GM12878 (cell line): ENCODE measurements at regions not wholly inside any gene's neighbourhood (a gene's known extent, or its start where the extent isn't known, plus 50 kb on each side); places are given as distances from the start of the nearest gene placed in this dataset.

Experiments
- ATAC-seq: fragments of 200-7000 bp; cut with Tn5 transposase; 3 replicates; pipeline ENCODE4 v1.9.1; 2020; ENCODE audit warnings: mild to moderate bottlenecking, moderate library complexity
- BruUV-seq: library from RNA; stranded (reverse); fragments of 400-500 nt; replicated peaks from 2 replicates; lab custom pipeline; 2021; lab: Mats Ljungman, UMichigan
- CTCF ChIA-PET: fragments of 300-600 bp; sonication (Branson Sonifier 250); formaldehyde crosslinking; extraction: SDS; loops from one replicate; lab custom pipeline; 2021; ENCODE audit warnings: inconsistent platforms; lab: Yijun Ruan, JAX
- POLR2A ChIA-PET: fragments of 350-600 bp; formaldehyde crosslinking; extraction: SDS; loops from one replicate; lab custom pipeline; 2021; ENCODE audit warnings: inconsistent platforms; lab: Charles Lee
- RAD21 ChIA-PET: fragments of 300-600 bp; sonication (Branson Sonifier 250); formaldehyde crosslinking; loops from one replicate; lab custom pipeline; 2023; ENCODE audit warnings: antibody characterized with exemption; ENCODE audit not compliant: unreplicated experiment; lab: Charles Lee
- SMC1A ChIA-PET: fragments of 300-600 bp; sonication (Branson Sonifier 250); formaldehyde crosslinking; loops from one replicate; lab custom pipeline; 2023; ENCODE audit not compliant: unreplicated experiment, uncharacterized antibody; lab: Charles Lee
- DNase-seq: peaks from one replicate; pipeline ENCODE4 v3.0.0-alpha.2; 2011; ENCODE audit warnings: low read depth, low spot score
- FAIRE-seq: peaks from 3 replicates; lab custom pipeline; 2011; peaks lifted over from hg19 to GRCh38; lab: Jason Lieb, UNC
- H2AFZ ChIP-seq: 2 replicates; pipeline ENCODE4 v1.6.0; 2011; ENCODE audit warnings: low read depth, low read length, control low read depth; ENCODE audit not compliant: control insufficient read depth
- H3K27ac ChIP-seq: 2 replicates; pipeline ENCODE4 v1.5.1; 2011; ENCODE audit warnings: control low read depth; ENCODE audit not compliant: control insufficient read depth, insufficient read depth
- H3K27me3 ChIP-seq, 2 experiments: replicated peaks in 1 of 2; 2 replicates each; pipeline versions ENCODE4 v1.6.0 to v1.6.1; 2011; ENCODE audit warnings: low read length in 1 of 2; ENCODE audit not compliant: control insufficient read depth in 2 of 2, insufficient read depth in 2 of 2
- H3K36me3 ChIP-seq, 2 experiments: 2 replicates each; pipeline ENCODE4 v1.5.1; 2011; ENCODE audit warnings: low read length in 1 of 2; ENCODE audit not compliant: control insufficient read depth in 2 of 2, insufficient read depth in 2 of 2
- H3K4me1 ChIP-seq: 2 replicates; pipeline ENCODE4 v1.6.1; 2011; ENCODE audit warnings: mild to moderate bottlenecking, low read length, moderate library complexity, mixed read lengths; ENCODE audit not compliant: control insufficient read depth, insufficient read depth
- H3K4me2 ChIP-seq: 2 replicates; pipeline ENCODE4 v1.6.0; 2011; ENCODE audit warnings: control low read depth; ENCODE audit not compliant: control insufficient read depth, insufficient read depth
- H3K4me3 ChIP-seq: fragments of 200-600 bp; sonication (generic); 2 replicates; pipeline ENCODE4 v1.5.1; 2016
- H3K79me2 ChIP-seq: 2 replicates; pipeline ENCODE4 v1.6.0; 2011; ENCODE audit warnings: low read length; ENCODE audit not compliant: control insufficient read depth, insufficient read depth
- H3K9ac ChIP-seq: 2 replicates; pipeline ENCODE4 v1.8.0; 2011; ENCODE audit warnings: low read length, control low read depth, mixed read lengths; ENCODE audit not compliant: control insufficient read depth, insufficient read depth
- H3K9me3 ChIP-seq: replicated peaks from 3 replicates; pipeline ENCODE4 v1.5.1; 2011; ENCODE audit warnings: mild to moderate bottlenecking, low read length; ENCODE audit not compliant: control insufficient read depth, insufficient read depth
- H4K20me1 ChIP-seq: 2 replicates; pipeline ENCODE4 v1.6.0; 2011; ENCODE audit not compliant: control insufficient read depth, insufficient read depth
- BHLHE40 ChIP-seq, 2 experiments: fragments of 450-650 bp in 1 of 2; IDR thresholded peaks; 2 replicates each; pipeline ENCODE4 v1.6.1; 2011 to 2017; ENCODE audit warnings: low read depth in 2 of 2, borderline replicate concordance in 1 of 2, improper control_type of control experiment in 1 of 2, low read length in 1 of 2, mild to moderate bottlenecking in 1 of 2
- CBFB ChIP-seq: IDR thresholded peaks from 2 replicates; pipeline ENCODE4 v1.6.1; 2016; ENCODE audit warnings: antibody characterized with exemption, low read depth
- DPF2 ChIP-seq: fragments of 450-650 bp; IDR thresholded peaks from 2 replicates; pipeline ENCODE4 v1.6.1; 2017; ENCODE audit warnings: mild to moderate bottlenecking
- IKZF1 ChIP-seq: fragments of 450-650 bp; conservative IDR thresholded peaks from 2 replicates; pipeline ENCODE4 v1.6.1; 2017; ENCODE audit warnings: antibody characterized with exemption, mild to moderate bottlenecking
- NR2C2 ChIP-seq: IDR thresholded peaks from 2 replicates; pipeline ENCODE4 v1.6.1; 2011; ENCODE audit warnings: borderline replicate concordance, low read depth; ENCODE audit not compliant: control insufficient read depth, insufficient read length
- RB1 ChIP-seq: fragments of 450-650 bp; formaldehyde crosslinking; IDR thresholded peaks from 2 replicates; pipeline ENCODE4 v1.6.1; 2017; ENCODE audit warnings: mild to moderate bottlenecking, borderline replicate concordance
- RUNX3 ChIP-seq: IDR thresholded peaks from 2 replicates; pipeline ENCODE4 v1.6.1; 2012; ENCODE audit warnings: low read length, inconsistent platforms
- SMAD1 ChIP-seq: fragments of 450-650 bp; IDR thresholded peaks from 2 replicates; pipeline ENCODE4 v1.6.1; 2018; ENCODE audit warnings: mild to moderate bottlenecking, low read depth; ENCODE audit not compliant: partially characterized antibody
- SMAD5 ChIP-seq: IDR thresholded peaks from 2 replicates; pipeline ENCODE4 v1.6.1; 2016; ENCODE audit warnings: antibody characterized with exemption, low read depth
- SMARCA5 ChIP-seq: fragments of 450-650 bp; IDR thresholded peaks from 2 replicates; pipeline ENCODE4 v1.6.1; 2017; ENCODE audit warnings: mild to moderate bottlenecking
- SMC3 ChIP-seq: IDR thresholded peaks from 2 replicates; pipeline ENCODE4 v1.6.1; 2011; ENCODE audit warnings: low read length, improper control_type of control experiment, borderline replicate concordance
- ZNF24 ChIP-seq: fragments of 450-650 bp; IDR thresholded peaks from 2 replicates; pipeline ENCODE4 v1.6.1; 2017; ENCODE audit warnings: antibody characterized with exemption, mild to moderate bottlenecking
- WGBS: methylation state at CpG from one replicate; pipeline ENCODE4 v1.1.6; 2016; ENCODE audit warnings: low lambda C conversion rate; ENCODE audit not compliant: insufficient replicate concordance, insufficient coverage; ENCODE audit errors: missing lambda C conversion rate; 5-methylcytosine and 5-hydroxymethylcytosine counted together
- in situ Hi-C: fragments of 300-500 bp; cut with MboI; formaldehyde crosslinking; loops from 9 replicates; pipeline ENCODE4 v1.14.3; 2018; ENCODE audit warnings: mixed read lengths
- intact Hi-C: fragments of 100-400 bp; cut with micrococcal nuclease; formaldehyde crosslinking; loops from one replicate; pipeline ENCODE4 v1.14.2; 2022; ENCODE audit not compliant: unreplicated experiment
- TF ChIP-seq, protein P1 (sequence below): fragments of 450-650 bp; conservative IDR thresholded peaks from 2 replicates; pipeline ENCODE4 v1.6.1; 2017; ENCODE audit warnings: mild to moderate bottlenecking, moderate library complexity
- TF ChIP-seq, protein P2 (sequence below): fragments of 450-650 bp; IDR thresholded peaks from 2 replicates; pipeline ENCODE4 v1.6.1; 2018; ENCODE audit warnings: mild to moderate bottlenecking, low read depth, moderate library complexity; ENCODE audit not compliant: partially characterized antibody
- TF ChIP-seq, protein P3 (sequence below): fragments of 450-650 bp; IDR thresholded peaks from 2 replicates; pipeline ENCODE4 v1.6.1; 2017; ENCODE audit warnings: low read depth, mild to moderate bottlenecking, moderate library complexity
- TF ChIP-seq, protein P4 (sequence below): IDR thresholded peaks from 2 replicates; pipeline ENCODE4 v1.6.1; 2011; ENCODE audit warnings: borderline replicate concordance, low read depth, mild to moderate bottlenecking, moderate library complexity, mixed read lengths, low read length; ENCODE audit not compliant: insufficient read depth; ENCODE audit errors: extremely low read length

DNA sequence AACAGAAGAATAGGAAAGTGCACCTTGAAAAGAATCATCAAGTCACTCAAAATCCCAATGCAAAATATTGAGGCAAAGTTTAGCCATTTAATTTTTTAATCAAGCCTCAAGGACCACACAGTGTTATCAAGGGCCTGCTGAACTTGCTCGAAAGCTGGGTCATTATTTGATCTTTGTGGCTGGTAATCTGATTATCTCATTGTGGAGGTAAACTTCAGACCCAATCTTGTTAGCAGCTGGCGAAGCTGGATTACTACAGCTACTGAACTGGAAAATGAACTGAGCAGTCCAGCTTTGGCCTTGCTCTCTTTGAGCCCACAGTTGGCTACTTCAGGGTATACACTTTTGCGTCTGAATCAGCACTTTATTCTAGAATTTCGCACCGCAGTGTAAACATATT, 94.4 kb downstream of the BARHL2 start (continued):
- TF ChIP-seq, protein P1, sequence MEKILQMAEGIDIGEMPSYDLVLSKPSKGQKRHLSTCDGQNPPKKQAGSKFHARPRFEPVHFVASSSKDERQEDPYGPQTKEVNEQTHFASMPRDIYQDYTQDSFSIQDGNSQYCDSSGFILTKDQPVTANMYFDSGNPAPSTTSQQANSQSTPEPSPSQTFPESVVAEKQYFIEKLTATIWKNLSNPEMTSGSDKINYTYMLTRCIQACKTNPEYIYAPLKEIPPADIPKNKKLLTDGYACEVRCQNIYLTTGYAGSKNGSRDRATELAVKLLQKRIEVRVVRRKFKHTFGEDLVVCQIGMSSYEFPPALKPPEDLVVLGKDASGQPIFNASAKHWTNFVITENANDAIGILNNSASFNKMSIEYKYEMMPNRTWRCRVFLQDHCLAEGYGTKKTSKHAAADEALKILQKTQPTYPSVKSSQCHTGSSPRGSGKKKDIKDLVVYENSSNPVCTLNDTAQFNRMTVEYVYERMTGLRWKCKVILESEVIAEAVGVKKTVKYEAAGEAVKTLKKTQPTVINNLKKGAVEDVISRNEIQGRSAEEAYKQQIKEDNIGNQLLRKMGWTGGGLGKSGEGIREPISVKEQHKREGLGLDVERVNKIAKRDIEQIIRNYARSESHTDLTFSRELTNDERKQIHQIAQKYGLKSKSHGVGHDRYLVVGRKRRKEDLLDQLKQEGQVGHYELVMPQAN = no peak
- TF ChIP-seq, protein P2, sequence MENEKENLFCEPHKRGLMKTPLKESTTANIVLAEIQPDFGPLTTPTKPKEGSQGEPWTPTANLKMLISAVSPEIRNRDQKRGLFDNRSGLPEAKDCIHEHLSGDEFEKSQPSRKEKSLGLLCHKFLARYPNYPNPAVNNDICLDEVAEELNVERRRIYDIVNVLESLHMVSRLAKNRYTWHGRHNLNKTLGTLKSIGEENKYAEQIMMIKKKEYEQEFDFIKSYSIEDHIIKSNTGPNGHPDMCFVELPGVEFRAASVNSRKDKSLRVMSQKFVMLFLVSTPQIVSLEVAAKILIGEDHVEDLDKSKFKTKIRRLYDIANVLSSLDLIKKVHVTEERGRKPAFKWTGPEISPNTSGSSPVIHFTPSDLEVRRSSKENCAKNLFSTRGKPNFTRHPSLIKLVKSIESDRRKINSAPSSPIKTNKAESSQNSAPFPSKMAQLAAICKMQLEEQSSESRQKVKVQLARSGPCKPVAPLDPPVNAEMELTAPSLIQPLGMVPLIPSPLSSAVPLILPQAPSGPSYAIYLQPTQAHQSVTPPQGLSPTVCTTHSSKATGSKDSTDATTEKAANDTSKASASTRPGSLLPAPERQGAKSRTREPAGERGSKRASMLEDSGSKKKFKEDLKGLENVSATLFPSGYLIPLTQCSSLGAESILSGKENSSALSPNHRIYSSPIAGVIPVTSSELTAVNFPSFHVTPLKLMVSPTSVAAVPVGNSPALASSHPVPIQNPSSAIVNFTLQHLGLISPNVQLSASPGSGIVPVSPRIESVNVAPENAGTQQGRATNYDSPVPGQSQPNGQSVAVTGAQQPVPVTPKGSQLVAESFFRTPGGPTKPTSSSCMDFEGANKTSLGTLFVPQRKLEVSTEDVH = no peak
- TF ChIP-seq, protein P3, sequence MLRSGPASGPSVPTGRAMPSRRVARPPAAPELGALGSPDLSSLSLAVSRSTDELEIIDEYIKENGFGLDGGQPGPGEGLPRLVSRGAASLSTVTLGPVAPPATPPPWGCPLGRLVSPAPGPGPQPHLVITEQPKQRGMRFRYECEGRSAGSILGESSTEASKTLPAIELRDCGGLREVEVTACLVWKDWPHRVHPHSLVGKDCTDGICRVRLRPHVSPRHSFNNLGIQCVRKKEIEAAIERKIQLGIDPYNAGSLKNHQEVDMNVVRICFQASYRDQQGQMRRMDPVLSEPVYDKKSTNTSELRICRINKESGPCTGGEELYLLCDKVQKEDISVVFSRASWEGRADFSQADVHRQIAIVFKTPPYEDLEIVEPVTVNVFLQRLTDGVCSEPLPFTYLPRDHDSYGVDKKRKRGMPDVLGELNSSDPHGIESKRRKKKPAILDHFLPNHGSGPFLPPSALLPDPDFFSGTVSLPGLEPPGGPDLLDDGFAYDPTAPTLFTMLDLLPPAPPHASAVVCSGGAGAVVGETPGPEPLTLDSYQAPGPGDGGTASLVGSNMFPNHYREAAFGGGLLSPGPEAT = no peak
- TF ChIP-seq SMAD5 = no peak

DNA sequence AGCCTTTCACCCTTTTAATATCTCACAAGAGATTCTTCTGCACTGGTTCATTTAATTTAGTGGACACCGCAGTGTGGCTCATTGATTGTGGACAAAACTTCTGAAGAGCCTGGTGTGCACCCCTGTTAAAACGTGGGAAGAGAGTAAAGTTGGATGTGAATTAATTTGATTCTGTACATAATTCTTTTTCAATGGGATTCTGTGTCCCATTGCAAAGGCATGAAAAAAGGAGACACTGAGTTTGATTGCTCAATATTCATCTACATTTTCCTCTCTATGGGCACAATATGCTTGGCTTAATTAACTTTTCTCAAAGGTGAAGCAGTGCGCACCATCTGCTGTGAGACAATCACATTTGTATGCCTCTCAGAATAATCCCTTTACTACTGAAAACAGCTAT, 95.1 kb downstream of the BARHL2 start:
- ChIA-PET RAD21 (no interaction called here), SMC1A (interaction anchor here (1.0 to 1.3 kb wide), 2 partner anchors 13 kb away, joined by 3 to 5 read pairs; no protein-coding TSS in a partner anchor), POLR2A (no interaction called here), CTCF (interaction anchor here (1.1 to 1.2 kb wide), 2 partner anchors 9 to 43 kb away, joined by 3 read pairs; no protein-coding TSS in a partner anchor)
- FAIRE-seq (no peak), DNase-seq (no peak), ATAC-seq (no peak)
- no peak overlapping the region for H3K27ac ChIP-seq
- H2AFZ ChIP-seq = no peak overlapping the region
- H3K4me1 ChIP-seq = no peaks in the 10 kb centered on the region
- 33% methylated on average over 3 of the region's 3 CpGs for WGBS
- no peaks in the 10 kb centered on the region for H3K79me2 ChIP-seq
- no peak overlapping the region for H3K4me3 ChIP-seq
- H3K9me3 ChIP-seq = no peaks in the 10 kb centered on the region
- no peaks in the 10 kb centered on the region for H3K36me3 ChIP-seq
- intact Hi-C loops (no loop called here), in situ Hi-C loops (no loop called here)
- H4K20me1 ChIP-seq = no peaks in the 10 kb centered on the region
- H3K4me2 ChIP-seq = no peak overlapping the region
- no peak overlapping the region for H3K9ac ChIP-seq
- no TSS peak for BruUV-seq
- no peaks in the 10 kb centered on the region for H3K27me3 ChIP-seq
- TF ChIP-seq SMC3 = no peak
- no peak for TF ChIP-seq CBFB
- TF ChIP-seq RB1 = no peak
- no peak for TF ChIP-seq BHLHE40 (IDR thresholded peaks at IDR 0.05; ENCODE audit: borderline replicate concordance in 1 of 2, low read depth in 2 of 2, low read length in 1 of 2)
- TF ChIP-seq, protein P4, sequence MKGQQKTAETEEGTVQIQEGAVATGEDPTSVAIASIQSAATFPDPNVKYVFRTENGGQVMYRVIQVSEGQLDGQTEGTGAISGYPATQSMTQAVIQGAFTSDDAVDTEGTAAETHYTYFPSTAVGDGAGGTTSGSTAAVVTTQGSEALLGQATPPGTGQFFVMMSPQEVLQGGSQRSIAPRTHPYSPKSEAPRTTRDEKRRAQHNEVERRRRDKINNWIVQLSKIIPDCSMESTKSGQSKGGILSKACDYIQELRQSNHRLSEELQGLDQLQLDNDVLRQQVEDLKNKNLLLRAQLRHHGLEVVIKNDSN = no peak
- no peak for TF ChIP-seq SMARCA5
- TF ChIP-seq SMAD1 = no peak
- no peak for TF ChIP-seq DPF2
- TF ChIP-seq NR2C2 = no peak
- TF ChIP-seq ZNF24 = no peak
- TF ChIP-seq RUNX3 = no peak
- TF ChIP-seq IKZF1 = no peak
